ENCODE measurements at regions not wholly inside any gene's neighbourhood (a gene's known extent, or its start where the extent isn't known, plus 50 kb on each side); places are given as distances from the start of the nearest gene placed in this dataset.

DNA sequence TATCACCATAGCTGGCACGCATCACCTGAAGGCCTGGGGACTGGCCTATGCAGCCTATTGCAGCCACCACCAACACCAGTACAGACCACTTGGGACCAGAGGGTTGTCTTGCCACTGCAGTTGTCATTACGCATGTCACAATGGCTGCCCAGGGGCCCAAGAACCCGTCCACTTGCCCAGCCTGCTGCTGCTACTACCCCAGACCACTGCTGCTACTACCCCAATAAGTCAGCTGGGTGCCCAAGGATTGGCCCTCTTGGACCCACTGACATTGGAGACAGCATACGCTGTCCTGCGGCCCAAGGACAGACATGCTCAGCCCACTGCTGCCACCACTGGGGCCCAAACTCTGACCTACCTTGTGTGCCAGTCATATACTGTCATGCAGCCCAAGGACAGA is 102.7 kb upstream of the OR9Q1 start:
- Histone ChIP-seq H3K4me1 (ENCODE audit: insufficient read depth, low read length) (no peaks in the 10 kb centered on the region), H3K4me3 (ENCODE audit: insufficient read depth, low read depth, low read length) (no peak overlapping the region), H3K27me3 (ENCODE audit: insufficient read depth, low read length) (no peaks in the 10 kb centered on the region), H3K36me3 (ENCODE audit: insufficient read depth, low read length) (no peaks in the 10 kb centered on the region), H3K27ac (ENCODE audit: low read depth, low read length) (no peak overlapping the region), H3K9me3 (ENCODE audit: insufficient read depth, low read depth, low read length) (no peaks in the 10 kb centered on the region), H4K20me1 (ENCODE audit: insufficient read depth, low read length) (no peaks in the 10 kb centered on the region), H3K4me2 (ENCODE audit: low read length) (no peak overlapping the region), H2AFZ (ENCODE audit: low read depth, low read length) (no peak overlapping the region), H3K9ac (ENCODE audit: low read length) (no peak overlapping the region), H3K79me2 (ENCODE audit: insufficient read depth, low read length) (no peaks in the 10 kb centered on the region)
- TF ChIP-seq, protein P1, sequence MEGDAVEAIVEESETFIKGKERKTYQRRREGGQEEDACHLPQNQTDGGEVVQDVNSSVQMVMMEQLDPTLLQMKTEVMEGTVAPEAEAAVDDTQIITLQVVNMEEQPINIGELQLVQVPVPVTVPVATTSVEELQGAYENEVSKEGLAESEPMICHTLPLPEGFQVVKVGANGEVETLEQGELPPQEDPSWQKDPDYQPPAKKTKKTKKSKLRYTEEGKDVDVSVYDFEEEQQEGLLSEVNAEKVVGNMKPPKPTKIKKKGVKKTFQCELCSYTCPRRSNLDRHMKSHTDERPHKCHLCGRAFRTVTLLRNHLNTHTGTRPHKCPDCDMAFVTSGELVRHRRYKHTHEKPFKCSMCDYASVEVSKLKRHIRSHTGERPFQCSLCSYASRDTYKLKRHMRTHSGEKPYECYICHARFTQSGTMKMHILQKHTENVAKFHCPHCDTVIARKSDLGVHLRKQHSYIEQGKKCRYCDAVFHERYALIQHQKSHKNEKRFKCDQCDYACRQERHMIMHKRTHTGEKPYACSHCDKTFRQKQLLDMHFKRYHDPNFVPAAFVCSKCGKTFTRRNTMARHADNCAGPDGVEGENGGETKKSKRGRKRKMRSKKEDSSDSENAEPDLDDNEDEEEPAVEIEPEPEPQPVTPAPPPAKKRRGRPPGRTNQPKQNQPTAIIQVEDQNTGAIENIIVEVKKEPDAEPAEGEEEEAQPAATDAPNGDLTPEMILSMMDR (IDR thresholded peaks at IDR 0.05; ENCODE audit: insufficient read depth, low read depth, low read length) = no peak
- no peak for TF ChIP-seq EZH2 (IDR thresholded peaks at IDR 0.05; ENCODE audit: insufficient read depth, low read length)
- no peak overlapping the region for H3K4me3 Mint-ChIP-seq (ENCODE audit: unreplicated experiment)
- no peaks in the 10 kb centered on the region for H3K4me1 Mint-ChIP-seq (ENCODE audit: low read depth, unreplicated experiment)
- H3K27ac Mint-ChIP-seq (ENCODE audit: unreplicated experiment) = no peak overlapping the region
- H3K9me3 Mint-ChIP-seq (ENCODE audit: unreplicated experiment) = peaks cover 5% of the 10 kb centered on the region
- FAIRE-seq (no peak), DNase-seq (ENCODE audit: low read depth) (no peak)
- no peaks in the 10 kb centered on the region for H3K27me3 Mint-ChIP-seq (ENCODE audit: low read depth, unreplicated experiment)
- no peaks in the 10 kb centered on the region for H3K36me3 Mint-ChIP-seq (ENCODE audit: low read depth, unreplicated experiment)

DNA sequence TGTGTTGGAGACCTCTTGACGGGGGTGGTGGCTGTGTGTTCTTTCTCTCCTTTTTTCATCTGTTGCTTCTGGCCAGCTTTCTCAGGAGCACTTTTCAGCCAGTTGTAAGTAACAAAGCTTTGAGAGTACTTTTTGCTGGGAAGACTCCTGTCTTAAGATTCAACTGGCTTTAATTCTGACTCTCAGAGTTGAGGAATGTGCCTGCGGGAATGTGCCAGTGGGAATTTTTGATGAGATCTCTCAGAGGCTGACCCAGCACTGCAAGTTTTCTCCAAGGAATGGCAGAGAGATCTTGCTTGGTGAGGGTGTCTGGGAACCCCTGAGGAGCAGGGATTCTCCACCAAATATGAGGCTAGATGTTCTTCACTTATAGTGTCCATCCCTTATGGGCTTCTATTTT is 91.6 kb upstream of the OR9Q1 start:
- H3K9me3 Mint-ChIP-seq (ENCODE audit: unreplicated experiment) = no peaks in the 10 kb centered on the region
- Histone ChIP-seq H3K9me3 (ENCODE audit: insufficient read depth, low read depth, low read length) (no peaks in the 10 kb centered on the region), H3K4me2 (ENCODE audit: low read length) (no peak overlapping the region), H3K79me2 (ENCODE audit: insufficient read depth, low read length) (no peaks in the 10 kb centered on the region), H3K9ac (ENCODE audit: low read length) (no peak overlapping the region), H3K27me3 (ENCODE audit: insufficient read depth, low read length) (no peaks in the 10 kb centered on the region), H3K27ac (ENCODE audit: low read depth, low read length) (no peak overlapping the region), H4K20me1 (ENCODE audit: insufficient read depth, low read length) (no peaks in the 10 kb centered on the region), H3K4me1 (ENCODE audit: insufficient read depth, low read length) (no peaks in the 10 kb centered on the region), H2AFZ (ENCODE audit: low read depth, low read length) (no peak overlapping the region), H3K4me3 (ENCODE audit: insufficient read depth, low read depth, low read length) (no peak overlapping the region), H3K36me3 (ENCODE audit: insufficient read depth, low read length) (no peaks in the 10 kb centered on the region)
- no peaks in the 10 kb centered on the region for H3K4me1 Mint-ChIP-seq (ENCODE audit: low read depth, unreplicated experiment)
- H3K4me3 Mint-ChIP-seq (ENCODE audit: unreplicated experiment) = no peak overlapping the region
- H3K27ac Mint-ChIP-seq (ENCODE audit: unreplicated experiment) = no peak overlapping the region
- H3K27me3 Mint-ChIP-seq (ENCODE audit: low read depth, unreplicated experiment) = peaks cover 2% of the 10 kb centered on the region
- no peaks in the 10 kb centered on the region for H3K36me3 Mint-ChIP-seq (ENCODE audit: low read depth, unreplicated experiment)
- DNase-seq (ENCODE audit: low read depth) = no peak
- FAIRE-seq = no peak
- TF ChIP-seq, protein P1 (IDR thresholded peaks at IDR 0.05; ENCODE audit: insufficient read depth, low read depth, low read length) = no peak
- TF ChIP-seq EZH2 (IDR thresholded peaks at IDR 0.05; ENCODE audit: insufficient read depth, low read length) = no peak

DNA sequence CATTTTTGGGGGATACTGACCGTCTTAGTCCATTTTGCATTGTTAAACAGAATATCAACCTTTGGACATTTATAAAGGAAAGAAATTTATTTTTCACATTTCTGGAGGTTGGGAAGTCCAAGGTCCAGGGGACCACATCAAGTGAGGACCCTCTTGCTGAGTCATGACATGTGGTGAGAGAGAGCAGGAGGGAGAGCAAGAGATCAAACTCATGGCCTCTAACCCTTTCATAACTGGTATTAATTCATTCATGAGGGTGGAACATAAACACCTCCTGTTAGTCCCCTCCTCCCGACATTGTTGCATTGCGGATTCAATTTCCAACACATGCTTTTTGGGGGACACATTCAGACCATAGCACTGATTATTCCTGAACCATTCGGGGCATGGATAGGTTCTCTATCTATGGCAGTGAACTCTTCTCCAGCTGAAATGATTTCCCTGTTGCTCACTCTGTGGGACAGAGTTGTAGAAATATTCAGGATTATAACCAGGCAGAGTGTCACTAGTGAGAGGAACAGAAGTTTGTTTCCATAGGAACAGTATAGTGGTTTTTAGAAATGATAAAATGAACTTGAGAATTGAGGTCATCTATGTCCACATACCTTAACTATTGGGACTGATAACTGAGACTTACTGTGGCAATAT is 88.2 kb upstream of the OR9Q1 start:
- DNase-seq (ENCODE audit: low read depth) (no peak), FAIRE-seq (no peak)
- Histone ChIP-seq H3K79me2 (ENCODE audit: insufficient read depth, low read length) (no peaks in the 10 kb centered on the region), H3K4me1 (ENCODE audit: insufficient read depth, low read length) (no peaks in the 10 kb centered on the region), H3K4me3 (ENCODE audit: insufficient read depth, low read depth, low read length) (no peak overlapping the region), H2AFZ (ENCODE audit: low read depth, low read length) (no peak overlapping the region), H4K20me1 (ENCODE audit: insufficient read depth, low read length) (no peaks in the 10 kb centered on the region), H3K27me3 (ENCODE audit: insufficient read depth, low read length) (no peaks in the 10 kb centered on the region), H3K36me3 (ENCODE audit: insufficient read depth, low read length) (no peaks in the 10 kb centered on the region), H3K4me2 (ENCODE audit: low read length) (no peak overlapping the region), H3K27ac (ENCODE audit: low read depth, low read length) (no peak overlapping the region), H3K9ac (ENCODE audit: low read length) (no peak overlapping the region), H3K9me3 (ENCODE audit: insufficient read depth, low read depth, low read length) (no peaks in the 10 kb centered on the region)
- H3K4me3 Mint-ChIP-seq (ENCODE audit: unreplicated experiment) = no peak overlapping the region
- no peaks in the 10 kb centered on the region for H3K9me3 Mint-ChIP-seq (ENCODE audit: unreplicated experiment)
- TF ChIP-seq EZH2 (IDR thresholded peaks at IDR 0.05; ENCODE audit: insufficient read depth, low read length) = no peak
- TF ChIP-seq, protein P1 (IDR thresholded peaks at IDR 0.05; ENCODE audit: insufficient read depth, low read depth, low read length) = no peak
- no peaks in the 10 kb centered on the region for H3K4me1 Mint-ChIP-seq (ENCODE audit: low read depth, unreplicated experiment)
- H3K27me3 Mint-ChIP-seq (ENCODE audit: low read depth, unreplicated experiment) = no peaks in the 10 kb centered on the region
- no peaks in the 10 kb centered on the region for H3K36me3 Mint-ChIP-seq (ENCODE audit: low read depth, unreplicated experiment)
- no peak overlapping the region for H3K27ac Mint-ChIP-seq (ENCODE audit: unreplicated experiment)
